ENCODE measurements at regions not wholly inside any gene's neighbourhood (a gene's known extent, or its start where the extent isn't known, plus 50 kb on each side); places are given as distances from the start of the nearest gene placed in this dataset.

- Mint-ChIP-seq H3K36me3 (ENCODE audit: low read depth) (no peaks in the 10 kb centered on the region), H3K4me1 (ENCODE audit: low read depth) (no peaks in the 10 kb centered on the region), H3K27me3 (ENCODE audit: low read depth) (no peaks in the 10 kb centered on the region), H3K9me3 (peaks cover 14% of the 10 kb centered on the region), H3K27ac (no peak overlapping the region), H3K4me3 (no peak overlapping the region)
- intact Hi-C loops (cut with micrococcal nuclease): no loop called here
- no peak for DNase-seq
- CTCF ChIA-PET: no interaction called here
Observed at GRCh38 chr4:43732829-43733426, 715.7 kb downstream of the KCTD8 start.

GRCh38 chr4:43742083-43742482, 706.5 kb downstream of the KCTD8 start:
- H3K36me3 Mint-ChIP-seq (ENCODE audit: low read depth): no peaks in the 10 kb centered on the region
- CTCF ChIA-PET: no interaction called here
- H3K27me3 Mint-ChIP-seq (ENCODE audit: low read depth): no peaks in the 10 kb centered on the region
- H3K27ac Mint-ChIP-seq: no peak overlapping the region
- no peaks in the 10 kb centered on the region for H3K4me1 Mint-ChIP-seq (ENCODE audit: low read depth)
- intact Hi-C loops (cut with micrococcal nuclease): no loop called here
- H3K9me3 Mint-ChIP-seq: peaks cover 8% of the 10 kb centered on the region
- no peak for DNase-seq
- no peak overlapping the region for H3K4me3 Mint-ChIP-seq

GRCh38 chr4:43754566-43754965, 694.0 kb downstream of the KCTD8 start:
- Mint-ChIP-seq H3K27me3 (ENCODE audit: low read depth) (no peaks in the 10 kb centered on the region), H3K4me3 (no peak overlapping the region), H3K4me1 (ENCODE audit: low read depth) (no peaks in the 10 kb centered on the region), H3K36me3 (ENCODE audit: low read depth) (no peaks in the 10 kb centered on the region), H3K9me3 (peaks cover 8% of the 10 kb centered on the region), H3K27ac (no peak overlapping the region)
- CTCF ChIA-PET: no interaction called here
- intact Hi-C loops (cut with micrococcal nuclease): no loop called here
- no peak for DNase-seq

- Mint-ChIP-seq H3K27ac (no peak overlapping the region), H3K36me3 (ENCODE audit: low read depth) (no peaks in the 10 kb centered on the region), H3K4me1 (ENCODE audit: low read depth) (no peaks in the 10 kb centered on the region), H3K27me3 (ENCODE audit: low read depth) (no peaks in the 10 kb centered on the region), H3K4me3 (no peak overlapping the region), H3K9me3 (peaks cover 6% of the 10 kb centered on the region)
- intact Hi-C loops (cut with micrococcal nuclease): no loop called here
- CTCF ChIA-PET: no interaction called here
- DNase-seq: no peak
Observed at GRCh38 chr4:43757147-43757546, 691.5 kb downstream of the KCTD8 start.

- H3K4me3 Mint-ChIP-seq: no peak overlapping the region
- H3K36me3 Mint-ChIP-seq (ENCODE audit: low read depth): no peaks in the 10 kb centered on the region
- no peaks in the 10 kb centered on the region for H3K4me1 Mint-ChIP-seq (ENCODE audit: low read depth)
- CTCF ChIA-PET: no interaction called here
- H3K27me3 Mint-ChIP-seq (ENCODE audit: low read depth): no peaks in the 10 kb centered on the region
- no peak for DNase-seq
- H3K27ac Mint-ChIP-seq: no peak overlapping the region
- H3K9me3 Mint-ChIP-seq: peaks cover 6% of the 10 kb centered on the region
- intact Hi-C loops (cut with micrococcal nuclease): no loop called here
Observed at GRCh38 chr4:43758836-43759235, 689.8 kb downstream of the KCTD8 start.

GRCh38 chr4:43763029-43763610, 685.5 kb downstream of the KCTD8 start:
- intact Hi-C loops (cut with micrococcal nuclease): no loop called here

GRCh38 chr4:43765514-43765913, 683.1 kb downstream of the KCTD8 start:
- H3K9me3 Mint-ChIP-seq: peaks cover 2% of the 10 kb centered on the region
- H3K4me3 Mint-ChIP-seq: no peak overlapping the region
- DNase-seq: no peak
- no peaks in the 10 kb centered on the region for H3K36me3 Mint-ChIP-seq (ENCODE audit: low read depth)
- CTCF ChIA-PET: interaction anchor here (0.6 kb wide), 1 partner anchor 54 kb away, joined by 3 read pairs; no protein-coding TSS in a partner anchor
- intact Hi-C loops (cut with micrococcal nuclease): no loop called here
- no peak overlapping the region for H3K27ac Mint-ChIP-seq
- no peaks in the 10 kb centered on the region for H3K4me1 Mint-ChIP-seq (ENCODE audit: low read depth)
- no peaks in the 10 kb centered on the region for H3K27me3 Mint-ChIP-seq (ENCODE audit: low read depth)

More at GRCh38 chr4:43763029-43763610, 685.5 kb downstream of the KCTD8 start:
- Mint-ChIP-seq H3K4me3 (no peak overlapping the region), H3K4me1 (ENCODE audit: low read depth) (no peaks in the 10 kb centered on the region), H3K27me3 (ENCODE audit: low read depth) (no peaks in the 10 kb centered on the region), H3K36me3 (ENCODE audit: low read depth) (no peaks in the 10 kb centered on the region), H3K27ac (no peak overlapping the region), H3K9me3 (peaks cover 6% of the 10 kb centered on the region)
- no peak for DNase-seq
- CTCF ChIA-PET: no interaction called here

- no peaks in the 10 kb centered on the region for H3K4me1 Mint-ChIP-seq (ENCODE audit: low read depth)
- CTCF ChIA-PET: no interaction called here
- H3K4me3 Mint-ChIP-seq: no peak overlapping the region
- no peaks in the 10 kb centered on the region for H3K36me3 Mint-ChIP-seq (ENCODE audit: low read depth)
- H3K9me3 Mint-ChIP-seq: no peaks in the 10 kb centered on the region
- intact Hi-C loops (cut with micrococcal nuclease): no loop called here
- no peaks in the 10 kb centered on the region for H3K27me3 Mint-ChIP-seq (ENCODE audit: low read depth)
- no peak for DNase-seq
- no peak overlapping the region for H3K27ac Mint-ChIP-seq
Observed at GRCh38 chr4:43766648-43767047, 682.0 kb downstream of the KCTD8 start.

GRCh38 chr4:43776371-43776770, 672.2 kb downstream of the KCTD8 start:
- intact Hi-C loops (cut with micrococcal nuclease): loop anchor here (1.0 to 10.0 kb wide), 2 partner anchors 642 to 853 kb away; no protein-coding TSS in a partner anchor
- Mint-ChIP-seq H3K36me3 (ENCODE audit: low read depth) (no peaks in the 10 kb centered on the region), H3K27ac (no peak overlapping the region), H3K9me3 (no peaks in the 10 kb centered on the region), H3K27me3 (ENCODE audit: low read depth) (no peaks in the 10 kb centered on the region), H3K4me1 (ENCODE audit: low read depth) (no peaks in the 10 kb centered on the region), H3K4me3 (no peak overlapping the region)
- CTCF ChIA-PET: no interaction called here
- no peak for DNase-seq

- no peaks in the 10 kb centered on the region for H3K27me3 Mint-ChIP-seq (ENCODE audit: low read depth)
- H3K4me1 Mint-ChIP-seq (ENCODE audit: low read depth): no peaks in the 10 kb centered on the region
- H3K27ac Mint-ChIP-seq: no peak overlapping the region
- CTCF ChIA-PET: no interaction called here
- no peaks in the 10 kb centered on the region for H3K9me3 Mint-ChIP-seq
- no peak for DNase-seq
- intact Hi-C loops (cut with micrococcal nuclease): loop anchor here (10.0 kb wide), 1 partner anchor 644 kb away; no protein-coding TSS in a partner anchor
- H3K36me3 Mint-ChIP-seq (ENCODE audit: low read depth): no peaks in the 10 kb centered on the region
- no peak overlapping the region for H3K4me3 Mint-ChIP-seq
Observed at GRCh38 chr4:43778187-43778915, 670.3 kb downstream of the KCTD8 start.

GRCh38 chr4:43781125-43781524, 667.5 kb downstream of the KCTD8 start:
- Mint-ChIP-seq H3K36me3 (ENCODE audit: low read depth) (no peaks in the 10 kb centered on the region), H3K4me1 (ENCODE audit: low read depth) (no peaks in the 10 kb centered on the region), H3K4me3 (no peak overlapping the region), H3K27me3 (ENCODE audit: low read depth) (no peaks in the 10 kb centered on the region), H3K27ac (no peak overlapping the region), H3K9me3 (peaks cover 5% of the 10 kb centered on the region)
- no peak for DNase-seq
- intact Hi-C loops (cut with micrococcal nuclease): no loop called here
- CTCF ChIA-PET: no interaction called here

GRCh38 chr4:43782391-43782790, 666.2 kb downstream of the KCTD8 start:
- peaks cover 7% of the 10 kb centered on the region for H3K9me3 Mint-ChIP-seq
- H3K4me1 Mint-ChIP-seq (ENCODE audit: low read depth): no peaks in the 10 kb centered on the region
- no peaks in the 10 kb centered on the region for H3K36me3 Mint-ChIP-seq (ENCODE audit: low read depth)
- H3K27ac Mint-ChIP-seq: no peak overlapping the region
- CTCF ChIA-PET: no interaction called here
- intact Hi-C loops (cut with micrococcal nuclease): no loop called here
- H3K27me3 Mint-ChIP-seq (ENCODE audit: low read depth): no peaks in the 10 kb centered on the region
- DNase-seq: no peak
- no peak overlapping the region for H3K4me3 Mint-ChIP-seq

GRCh38 chr4:43816116-43816515, 632.5 kb downstream of the KCTD8 start:
- Mint-ChIP-seq H3K27ac (no peak overlapping the region), H3K36me3 (ENCODE audit: low read depth) (no peaks in the 10 kb centered on the region), H3K27me3 (ENCODE audit: low read depth) (no peaks in the 10 kb centered on the region), H3K9me3 (peaks cover 23% of the 10 kb centered on the region), H3K4me1 (ENCODE audit: low read depth) (no peaks in the 10 kb centered on the region), H3K4me3 (no peak overlapping the region)
- DNase-seq: no peak
- CTCF ChIA-PET: no interaction called here
- intact Hi-C loops (cut with micrococcal nuclease): no loop called here
